Neural progenitor cell (in vitro differentiated cells): ENCODE measurements at regions not wholly inside any gene's neighbourhood (a gene's known extent, or its start where the extent isn't known, plus 50 kb on each side); places are given as distances from the start of the nearest gene placed in this dataset.

ENCODE experiments used
- DNase-seq: peaks from one replicate; pipeline ENCODE4 v3.0.0-alpha.2; 2016; ENCODE audit warnings: low spot score
- H2AFZ ChIP-seq: fragments of 200-600 bp; sonication (generic); replicated peaks from 2 replicates; pipeline ENCODE4 v1.6.1; 2016; ENCODE audit warnings: antibody characterized with exemption
- H3F3A ChIP-seq: fragments of 200-600 bp; sonication (generic); 2 replicates; pipeline ENCODE4 v1.6.1; 2016; ENCODE audit warnings: antibody characterized with exemption, low read depth
- H3K27ac ChIP-seq: fragments of 200-600 bp; sonication (generic); 2 replicates; pipeline ENCODE4 v1.5.1; 2016; ENCODE audit warnings: mild to moderate bottlenecking
- H3K27me3 ChIP-seq: fragments of 200-600 bp; sonication (generic); 2 replicates; pipeline ENCODE4 v1.6.1; 2016; ENCODE audit warnings: mild to moderate bottlenecking, moderate library complexity
- H3K36me3 ChIP-seq: fragments of 200-600 bp; sonication (generic); 2 replicates; pipeline ENCODE4 v1.5.1; 2016
- H3K4me1 ChIP-seq: fragments of 200-600 bp; sonication (generic); 2 replicates; pipeline ENCODE4 v1.6.1; 2016; ENCODE audit warnings: mixed run types
- H3K4me2 ChIP-seq: fragments of 200-600 bp; sonication (generic); 2 replicates; pipeline ENCODE4 v1.6.1; 2016
- H3K4me3 ChIP-seq: fragments of 200-600 bp; sonication (generic); 2 replicates; pipeline ENCODE4 v1.5.1; 2016
- H3K79me2 ChIP-seq: fragments of 200-600 bp; sonication (generic); 2 replicates; pipeline ENCODE4 v1.6.1; 2016; ENCODE audit warnings: low read depth
- H3K9ac ChIP-seq: fragments of 200-600 bp; sonication (generic); 2 replicates; pipeline ENCODE4 v1.6.1; 2016
- H3K9me3 ChIP-seq: fragments of 200-600 bp; sonication (generic); 2 replicates; pipeline ENCODE4 v1.5.1; 2016; ENCODE audit warnings: low read depth
- H4K20me1 ChIP-seq: fragments of 200-600 bp; sonication (generic); 2 replicates; pipeline ENCODE4 v1.6.1; 2016; ENCODE audit warnings: low read depth
- H3K27ac Mint-ChIP-seq: 3 replicates; pipeline ENCODE4 v1.8.0; 2021; ENCODE audit warnings: mixed read lengths
- H3K27me3 Mint-ChIP-seq: 2 replicates; pipeline ENCODE4 v1.8.0; 2022; ENCODE audit warnings: low read depth, mild to moderate bottlenecking, inconsistent platforms, moderate library complexity, mixed read lengths; ENCODE audit not compliant: insufficient read depth
- H3K36me3 Mint-ChIP-seq: 3 replicates; pipeline ENCODE4 v1.8.0; 2021; ENCODE audit warnings: mixed read lengths
- H3K4me1 Mint-ChIP-seq: 3 replicates; pipeline ENCODE4 v1.8.0; 2021; ENCODE audit warnings: mixed read lengths
- H3K4me3 Mint-ChIP-seq: 3 replicates; pipeline ENCODE4 v1.8.0; 2021; ENCODE audit warnings: mild to moderate bottlenecking, moderate library complexity, mixed read lengths
- H3K9me3 Mint-ChIP-seq: 3 replicates; pipeline ENCODE4 v1.8.0; 2020; ENCODE audit warnings: mixed read lengths
- CTCF ChIP-seq: fragments of 200-600 bp; sonication (generic); IDR thresholded peaks from 2 replicates; pipeline ENCODE4 v1.5.1; 2017; ENCODE audit warnings: antibody characterized with exemption, mild to moderate bottlenecking
- EZH2 ChIP-seq: fragments of 200-600 bp; sonication (generic); IDR thresholded peaks from 2 replicates; pipeline ENCODE4 v1.6.1; 2017; ENCODE audit warnings: antibody characterized with exemption, mild to moderate bottlenecking, moderate library complexity
- EZH2phosphoT487 ChIP-seq: fragments of 200-600 bp; sonication (generic); IDR thresholded peaks from 2 replicates; pipeline ENCODE4 v1.6.1; 2017; ENCODE audit warnings: antibody characterized with exemption

- no peak for TF ChIP-seq EZH2phosphoT487
- TF ChIP-seq EZH2 = no peak
- H3K79me2 ChIP-seq = no peaks in the 10 kb centered on the region
- H3K9me3 Mint-ChIP-seq = no peaks in the 10 kb centered on the region
- H3K27me3 ChIP-seq = no peaks in the 10 kb centered on the region
- no peak overlapping the region for H2AFZ ChIP-seq
- H3K4me1 Mint-ChIP-seq = no peaks in the 10 kb centered on the region
- H3K4me3 Mint-ChIP-seq = no peak overlapping the region
- no peaks in the 10 kb centered on the region for H3F3A ChIP-seq
- no peaks in the 10 kb centered on the region for H3K36me3 ChIP-seq
- no peak overlapping the region for H3K4me2 ChIP-seq
- no peaks in the 10 kb centered on the region for H3K36me3 Mint-ChIP-seq
- H3K27ac Mint-ChIP-seq = no peak overlapping the region
- H3K27me3 Mint-ChIP-seq = peaks cover 2% of the 10 kb centered on the region
- H3K4me1 ChIP-seq = peaks cover 17% of the 10 kb centered on the region
- H4K20me1 ChIP-seq = no peaks in the 10 kb centered on the region
- H3K9ac ChIP-seq = no peak overlapping the region
- H3K4me3 ChIP-seq = no peak overlapping the region
- no peak overlapping the region for H3K27ac ChIP-seq
- DNase-seq = no peak
- H3K9me3 ChIP-seq = no peaks in the 10 kb centered on the region
Measured at GRCh38 chr6:40192516-40192915, 258.3 kb upstream of the MOCS1 start.

- Histone ChIP-seq H3K4me2 (no peak overlapping the region), H3F3A (peaks cover 25% of the 10 kb centered on the region), H3K36me3 (no peaks in the 10 kb centered on the region), H3K27me3 (no peaks in the 10 kb centered on the region), H3K79me2 (no peaks in the 10 kb centered on the region), H3K4me3 (no peak overlapping the region), H3K27ac (no peak overlapping the region), H3K4me1 (peaks cover 31% of the 10 kb centered on the region), H4K20me1 (no peaks in the 10 kb centered on the region), H2AFZ (no peak overlapping the region), H3K9ac (no peak overlapping the region), H3K9me3 (no peaks in the 10 kb centered on the region)
- Mint-ChIP-seq H3K27me3 (no peaks in the 10 kb centered on the region), H3K4me3 (no peak overlapping the region), H3K4me1 (no peaks in the 10 kb centered on the region), H3K9me3 (peaks cover 9% of the 10 kb centered on the region), H3K36me3 (no peaks in the 10 kb centered on the region), H3K27ac (no peak overlapping the region)
- no peak for DNase-seq
- TF ChIP-seq EZH2 = no peak
- no peak for TF ChIP-seq EZH2phosphoT487
- no peak for TF ChIP-seq CTCF
Measured at GRCh38 chr6:40188931-40189330, 254.7 kb upstream of the MOCS1 start.

- Histone ChIP-seq H2AFZ (no peak overlapping the region), H4K20me1 (no peaks in the 10 kb centered on the region), H3K9me3 (no peaks in the 10 kb centered on the region), H3K27ac (no peak overlapping the region), H3F3A (peaks cover 38% of the 10 kb centered on the region), H3K4me2 (no peak overlapping the region), H3K4me3 (no peak overlapping the region), H3K9ac (no peak overlapping the region), H3K79me2 (no peaks in the 10 kb centered on the region), H3K27me3 (no peaks in the 10 kb centered on the region), H3K36me3 (no peaks in the 10 kb centered on the region), H3K4me1 (peaks cover 42% of the 10 kb centered on the region)
- no peak for DNase-seq
- Mint-ChIP-seq H3K4me1 (no peaks in the 10 kb centered on the region), H3K27me3 (no peaks in the 10 kb centered on the region), H3K4me3 (no peak overlapping the region), H3K27ac (no peak overlapping the region), H3K9me3 (peaks cover 21% of the 10 kb centered on the region), H3K36me3 (no peaks in the 10 kb centered on the region)
- TF ChIP-seq EZH2phosphoT487 (no peak), EZH2 (no peak), CTCF (no peak)
Measured at GRCh38 chr6:40187535-40188144, 253.4 kb upstream of the MOCS1 start.

GRCh38 chr6:40185486-40185885, 251.2 kb upstream of the MOCS1 start:
- Mint-ChIP-seq H3K4me3 (no peak overlapping the region), H3K9me3 (peaks cover 21% of the 10 kb centered on the region), H3K4me1 (no peaks in the 10 kb centered on the region), H3K27ac (no peak overlapping the region), H3K36me3 (no peaks in the 10 kb centered on the region), H3K27me3 (no peaks in the 10 kb centered on the region)
- H3K79me2 ChIP-seq = no peaks in the 10 kb centered on the region
- H3K27ac ChIP-seq = peak overlapping the region; percentile 90
- TF ChIP-seq EZH2phosphoT487 (no peak), EZH2 (no peak), CTCF (no peak)
- H3K9me3 ChIP-seq = no peaks in the 10 kb centered on the region
- no peak overlapping the region for H2AFZ ChIP-seq
- no peak overlapping the region for H3K4me2 ChIP-seq
- peaks cover 40% of the 10 kb centered on the region for H3F3A ChIP-seq
- H4K20me1 ChIP-seq = no peaks in the 10 kb centered on the region
- peaks cover 46% of the 10 kb centered on the region for H3K4me1 ChIP-seq
- DNase-seq = no peak
- no peak overlapping the region for H3K9ac ChIP-seq
- no peaks in the 10 kb centered on the region for H3K36me3 ChIP-seq
- no peaks in the 10 kb centered on the region for H3K27me3 ChIP-seq
- no peak overlapping the region for H3K4me3 ChIP-seq
